HFFc6 (cell line): ENCODE measurements at regions not wholly inside any gene's neighbourhood (a gene's known extent, or its start where the extent isn't known, plus 50 kb on each side); places are given as distances from the start of the nearest gene placed in this dataset.
"Not testable (repeated sequence)": the region's sequence is repeated elsewhere in the genome, so short reads cannot be mapped to it uniquely, and the experiment has no call there.

Experiments used
- DNase-seq: peaks from one replicate; pipeline ENCODE4 v3.0.0-alpha.2; 2018
- H3K27ac Mint-ChIP-seq: 2 replicates; pipeline ENCODE4 v1.8.0; 2020; ENCODE audit warnings: mild to moderate bottlenecking, mixed read lengths
- H3K27me3 Mint-ChIP-seq: 2 replicates; pipeline ENCODE4 v1.8.0; 2021; ENCODE audit warnings: mild to moderate bottlenecking, moderate library complexity, mixed read lengths; ENCODE audit not compliant: insufficient read depth
- H3K36me3 Mint-ChIP-seq: 2 replicates; pipeline ENCODE4 v1.8.0; 2021; ENCODE audit warnings: low read depth, mixed read lengths
- H3K4me1 Mint-ChIP-seq: 2 replicates; pipeline ENCODE4 v1.8.0; 2020; ENCODE audit warnings: low read depth, mixed read lengths
- H3K4me3 Mint-ChIP-seq: 2 replicates; pipeline ENCODE4 v1.8.0; 2020; ENCODE audit warnings: mild to moderate bottlenecking, moderate library complexity, mixed read lengths
- H3K9me3 Mint-ChIP-seq: 2 replicates; pipeline ENCODE4 v1.8.0; 2020; ENCODE audit warnings: mild to moderate bottlenecking, mixed read lengths
- CTCF ChIP-seq: fragments of 200-600 bp; sonication (generic); IDR thresholded peaks from 2 replicates; pipeline ENCODE4 v1.5.0; 2021; ENCODE audit warnings: antibody characterized with exemption, mild to moderate bottlenecking

GRCh38 chr12:75694534-75695268 is 183.3 kb upstream of the KRR1 start:
- H3K27ac Mint-ChIP-seq: no peak overlapping the region
- TF ChIP-seq CTCF: no peak
- 0 out of 2 replicates have a peak, but pooled peaks cover 4% of the 10 kb centered on the region for H3K36me3 Mint-ChIP-seq
- H3K4me1 Mint-ChIP-seq: peaks cover 60% of the 10 kb centered on the region
- no peak overlapping the region for H3K4me3 Mint-ChIP-seq
- no peaks in the 10 kb centered on the region for H3K27me3 Mint-ChIP-seq
- no peak for DNase-seq
- no peaks in the 10 kb centered on the region for H3K9me3 Mint-ChIP-seq

GRCh38 chr12:75692876-75693275 is 181.5 kb upstream of the KRR1 start:
- no peak for TF ChIP-seq CTCF
- no peaks in the 10 kb centered on the region for H3K9me3 Mint-ChIP-seq
- no peak for DNase-seq
- H3K4me1 Mint-ChIP-seq: peaks cover 54% of the 10 kb centered on the region
- H3K27ac Mint-ChIP-seq: no peak overlapping the region
- no peak overlapping the region for H3K4me3 Mint-ChIP-seq
- H3K36me3 Mint-ChIP-seq: 0 out of 2 replicates have a peak, but pooled peaks cover under 1% of the 10 kb centered on the region
- H3K27me3 Mint-ChIP-seq: peaks cover 2% of the 10 kb centered on the region; the same call in 1 of the 2 replicates

- peak; percentile 92 for DNase-seq
- H3K27ac Mint-ChIP-seq: peak overlapping the region; percentile 93
- peaks cover 2% of the 10 kb centered on the region; the same call in 1 of the 2 replicates for H3K27me3 Mint-ChIP-seq
- TF ChIP-seq CTCF: no peak
- no peaks in the 10 kb centered on the region for H3K9me3 Mint-ChIP-seq
- H3K4me1 Mint-ChIP-seq: peaks cover 65% of the 10 kb centered on the region
- peaks cover 5% of the 10 kb centered on the region for H3K36me3 Mint-ChIP-seq
- H3K4me3 Mint-ChIP-seq: peak overlapping the region; percentile 71
These were observed 179.0 kb upstream of the KRR1 start for GRCh38 chr12:75690296-75690955.

GRCh38 chr12:75686233-75686632 is 174.8 kb upstream of the KRR1 start:
- H3K36me3 Mint-ChIP-seq, H3K27me3 Mint-ChIP-seq, H3K9me3 Mint-ChIP-seq, H3K4me3 Mint-ChIP-seq: not testable (repeated sequence)
- H3K4me1 Mint-ChIP-seq: peaks cover 61% of the 10 kb centered on the region
- peak overlapping the region; percentile 87; the same call in 1 of the 2 replicates for H3K27ac Mint-ChIP-seq
- peak; percentile 20 for DNase-seq

GRCh38 chr12:75685617-75686225 is 174.3 kb upstream of the KRR1 start:
- Mint-ChIP-seq H3K36me3 (peaks cover 10% of the 10 kb centered on the region), H3K4me3 (no peak overlapping the region), H3K9me3 (no peaks in the 10 kb centered on the region), H3K4me1 (peaks cover 60% of the 10 kb centered on the region), H3K27me3 (peaks cover 2% of the 10 kb centered on the region), H3K27ac (peak overlapping the region; percentile 87)
- TF ChIP-seq CTCF: no peak
- no peak for DNase-seq
